Endothelial cell of umbilical vein (primary cell): ENCODE measurements at regions not wholly inside any gene's neighbourhood (a gene's known extent, or its start where the extent isn't known, plus 50 kb on each side); places are given as distances from the start of the nearest gene placed in this dataset.

Source experiments
- BruUV-seq: library from RNA; stranded (reverse); fragments of 400-500 nt; replicated peaks from 2 replicates; lab custom pipeline; 2021; lab: Mats Ljungman, UMichigan
- CTCF ChIA-PET: fragments of 300-600, 350-600 bp; sonication (Branson Sonifier 250); formaldehyde crosslinking; loops from one replicate; lab custom pipeline; 2021; ENCODE audit warnings: antibody characterized with exemption, inconsistent platforms; lab: Charles Lee
- POLR2A ChIA-PET: fragments of 300-600, 350-600 bp; sonication (Branson Sonifier 250); formaldehyde crosslinking; loops from one replicate; lab custom pipeline; 2021; ENCODE audit warnings: antibody characterized with exemption, inconsistent platforms; lab: Charles Lee
- DNase-seq: peaks from one replicate; pipeline ENCODE4 v3.0.0-alpha.2; 2011; ENCODE audit warnings: low read depth, low spot score
- FAIRE-seq: peaks from 2 replicates; lab custom pipeline; 2011; peaks lifted over from hg19 to GRCh38; lab: Jason Lieb, UNC
- H2AFZ ChIP-seq: 2 replicates; pipeline ENCODE4 v1.6.0; 2012; ENCODE audit warnings: low read depth, low read length, control low read depth, inconsistent platforms
- H3K27ac ChIP-seq: 2 replicates; pipeline ENCODE4 v1.5.1; 2011; ENCODE audit warnings: low read depth, mild to moderate bottlenecking, control low read depth, low read length, moderate library complexity; ENCODE audit not compliant: insufficient read depth
- H3K27me3 ChIP-seq, 2 experiments: 2 replicates each; pipeline versions ENCODE4 v1.6.0 to v1.6.1; 2011; ENCODE audit warnings: low read length in 2 of 2, mixed read lengths in 1 of 2; ENCODE audit not compliant: control insufficient read depth in 2 of 2, insufficient read depth in 2 of 2
- H3K36me3 ChIP-seq, 2 experiments: 2 replicates in 1 of 2; 3 replicates in 1 of 2; pipeline ENCODE4 v1.5.1; 2011; ENCODE audit warnings: low read length in 2 of 2, mild to moderate bottlenecking in 1 of 2, moderate library complexity in 1 of 2; ENCODE audit not compliant: control insufficient read depth in 2 of 2, insufficient read depth in 2 of 2; ENCODE audit errors: extremely low read depth in 1 of 2
- H3K4me1 ChIP-seq: 3 replicates; pipeline ENCODE4 v1.5.1; 2011; ENCODE audit warnings: mild to moderate bottlenecking, low read length; ENCODE audit not compliant: control insufficient read depth, insufficient read depth; ENCODE audit errors: extremely low read depth
- H3K4me2 ChIP-seq: 2 replicates; pipeline ENCODE4 v1.6.1; 2011; ENCODE audit warnings: low read length, control low read depth, mixed read lengths; ENCODE audit not compliant: insufficient read depth
- H3K4me3 ChIP-seq, 3 experiments: fragments of 200-600 bp in 1 of 3; sonication (generic), shearing (Covaris generic) in 1 of 3; replicated peaks in 1 of 3; 2 replicates each; pipeline ENCODE4 v1.5.1; 2011 to 2016; ENCODE audit warnings: control low read depth in 3 of 3, low read length in 3 of 3, mild to moderate bottlenecking in 2 of 3, inconsistent platforms in 1 of 3, low read depth in 1 of 3, moderate library complexity in 1 of 3; ENCODE audit not compliant: insufficient read depth in 1 of 3
- H3K79me2 ChIP-seq: 2 replicates; pipeline ENCODE4 v1.6.0; 2012; ENCODE audit warnings: low read length, inconsistent platforms; ENCODE audit not compliant: control insufficient read depth, insufficient read depth
- H3K9ac ChIP-seq: replicated peaks from 2 replicates; pipeline ENCODE3; 2011; ENCODE audit warnings: low read length, control low read depth; ENCODE audit not compliant: insufficient read depth; ENCODE audit errors: extremely low read depth
- H3K9me1 ChIP-seq: replicated peaks from 3 replicates; pipeline ENCODE4 v1.6.0; 2011; ENCODE audit warnings: mild to moderate bottlenecking, low read length; ENCODE audit not compliant: control insufficient read depth, insufficient read depth; ENCODE audit errors: extremely low read depth
- H3K9me3 ChIP-seq: replicated peaks from 2 replicates; pipeline ENCODE4 v1.5.1; 2012; ENCODE audit warnings: low read length, inconsistent platforms; ENCODE audit not compliant: control insufficient read depth, insufficient read depth
- H4K20me1 ChIP-seq: replicated peaks from 2 replicates; pipeline ENCODE3; 2011; ENCODE audit warnings: mild to moderate bottlenecking, low read length; ENCODE audit not compliant: control insufficient read depth, insufficient read depth; ENCODE audit errors: extremely low read depth
- EZH2 ChIP-seq: IDR thresholded peaks from 2 replicates; pipeline ENCODE4 v1.6.1; 2012; ENCODE audit warnings: borderline replicate concordance, low read depth, mild to moderate bottlenecking, moderate library complexity, low read length, inconsistent platforms; ENCODE audit not compliant: severe bottlenecking
- FOS ChIP-seq: IDR thresholded peaks from 2 replicates; pipeline ENCODE4 v1.6.1; 2011; ENCODE audit warnings: mild to moderate bottlenecking, low read length, moderate library complexity, borderline replicate concordance; ENCODE audit not compliant: insufficient read depth
- GATA2 ChIP-seq: IDR thresholded peaks from 2 replicates; pipeline ENCODE4 v1.7.0; 2011; ENCODE audit warnings: low read depth, mild to moderate bottlenecking, moderate library complexity, mixed read lengths, low read length; ENCODE audit not compliant: insufficient read length, insufficient read depth
- JUN ChIP-seq: IDR thresholded peaks from 2 replicates; pipeline ENCODE4 v1.6.1; 2011; ENCODE audit warnings: borderline replicate concordance, low read depth; ENCODE audit not compliant: insufficient read length, insufficient read depth
- MYC ChIP-seq: IDR thresholded peaks from one replicate; pipeline ENCODE4 v1.6.1; 2011; ENCODE audit warnings: mild to moderate bottlenecking, low read depth, low read length
- POLR2A ChIP-seq: IDR thresholded peaks from 2 replicates; pipeline ENCODE4 v1.6.1; 2012; ENCODE audit warnings: low read depth, mild to moderate bottlenecking, control low read depth, low read length
- POLR2AphosphoS5 ChIP-seq: IDR thresholded peaks from 2 replicates; pipeline ENCODE4 v1.6.1; 2012; ENCODE audit warnings: low read depth, mild to moderate bottlenecking, control low read depth, low read length, moderate library complexity; ENCODE audit not compliant: insufficient read depth
- dilution Hi-C: fragments of 300-500 bp; cut with MboI; formaldehyde crosslinking; loops from one replicate; pipeline ENCODE4 v1.15.0; 2019; ENCODE audit warnings: low sequenced_read_pairs; ENCODE audit not compliant: extremely low pct_ligation_motif_present
- intact Hi-C: fragments of 100-400 bp; cut with micrococcal nuclease; formaldehyde crosslinking; loops from one replicate; pipeline ENCODE4 v1.10.0; 2022
- TF ChIP-seq, protein P1 (sequence below): IDR thresholded peaks from 2 replicates; pipeline ENCODE4 v1.6.1; 2011; ENCODE audit not compliant: insufficient read depth, insufficient read length
- TF ChIP-seq, protein P2 (sequence below), 2 donors: IDR thresholded peaks; 1 replicate in 1 of 2; 2 replicates in 1 of 2; pipeline ENCODE4 v1.5.1; 2011; ENCODE audit warnings: low read length in 2 of 2, mild to moderate bottlenecking in 2 of 2, moderate library complexity in 2 of 2, control low read depth in 1 of 2, inconsistent platforms in 1 of 2, low read depth in 1 of 2; ENCODE audit not compliant: insufficient read depth in 1 of 2; ENCODE audit errors: extremely low read depth in 1 of 2

DNA sequence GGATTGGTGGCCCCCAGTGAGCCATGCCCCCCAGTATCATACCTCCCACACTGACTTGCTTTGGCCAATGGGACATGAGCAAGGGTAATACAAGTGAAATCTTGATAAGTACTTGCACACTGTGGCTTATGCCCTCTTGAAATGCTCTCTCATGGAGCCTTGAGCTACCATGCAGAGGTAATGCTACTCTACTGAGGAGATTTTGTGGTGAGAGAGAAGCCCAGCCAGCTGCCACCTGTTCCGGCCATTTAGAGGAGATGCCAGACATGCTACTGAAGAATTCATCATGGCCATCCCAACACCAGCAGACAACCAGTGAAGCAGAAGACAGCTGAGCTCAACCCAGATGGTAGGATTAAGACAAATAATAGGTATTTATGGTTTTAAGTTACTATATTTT, 299.5 kb downstream of the MEF2C start:
- Histone ChIP-seq H4K20me1 (no peaks in the 10 kb centered on the region), H3K9me1 (no peaks in the 10 kb centered on the region), H3K79me2 (no peaks in the 10 kb centered on the region), H2AFZ (no peak overlapping the region), H3K36me3 (no peaks in the 10 kb centered on the region), H3K4me1 (no peaks in the 10 kb centered on the region), H3K27ac (no peak overlapping the region), H3K9me3 (no peaks in the 10 kb centered on the region), H3K4me3 (no peak overlapping the region), H3K9ac (no peak overlapping the region), H3K27me3 (no peaks in the 10 kb centered on the region), H3K4me2 (no peak overlapping the region)
- no peak for TF ChIP-seq FOS
- TF ChIP-seq GATA2: no peak
- TF ChIP-seq, protein P1, sequence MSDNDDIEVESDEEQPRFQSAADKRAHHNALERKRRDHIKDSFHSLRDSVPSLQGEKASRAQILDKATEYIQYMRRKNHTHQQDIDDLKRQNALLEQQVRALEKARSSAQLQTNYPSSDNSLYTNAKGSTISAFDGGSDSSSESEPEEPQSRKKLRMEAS: no peak
- TF ChIP-seq, protein P2, sequence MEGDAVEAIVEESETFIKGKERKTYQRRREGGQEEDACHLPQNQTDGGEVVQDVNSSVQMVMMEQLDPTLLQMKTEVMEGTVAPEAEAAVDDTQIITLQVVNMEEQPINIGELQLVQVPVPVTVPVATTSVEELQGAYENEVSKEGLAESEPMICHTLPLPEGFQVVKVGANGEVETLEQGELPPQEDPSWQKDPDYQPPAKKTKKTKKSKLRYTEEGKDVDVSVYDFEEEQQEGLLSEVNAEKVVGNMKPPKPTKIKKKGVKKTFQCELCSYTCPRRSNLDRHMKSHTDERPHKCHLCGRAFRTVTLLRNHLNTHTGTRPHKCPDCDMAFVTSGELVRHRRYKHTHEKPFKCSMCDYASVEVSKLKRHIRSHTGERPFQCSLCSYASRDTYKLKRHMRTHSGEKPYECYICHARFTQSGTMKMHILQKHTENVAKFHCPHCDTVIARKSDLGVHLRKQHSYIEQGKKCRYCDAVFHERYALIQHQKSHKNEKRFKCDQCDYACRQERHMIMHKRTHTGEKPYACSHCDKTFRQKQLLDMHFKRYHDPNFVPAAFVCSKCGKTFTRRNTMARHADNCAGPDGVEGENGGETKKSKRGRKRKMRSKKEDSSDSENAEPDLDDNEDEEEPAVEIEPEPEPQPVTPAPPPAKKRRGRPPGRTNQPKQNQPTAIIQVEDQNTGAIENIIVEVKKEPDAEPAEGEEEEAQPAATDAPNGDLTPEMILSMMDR (IDR thresholded peaks at IDR 0.05; ENCODE audit: extremely low read depth in 1 of 2, insufficient read depth in 1 of 2, low read depth in 1 of 2, low read length in 2 of 2): no peak
- TF ChIP-seq POLR2A: no peak
- TF ChIP-seq POLR2AphosphoS5: no peak
- TF ChIP-seq JUN: no peak
- TF ChIP-seq EZH2: no peak
- TF ChIP-seq MYC: no peak
- ChIA-PET POLR2A (no interaction called here), CTCF (interaction anchor here (1.7 kb wide), 1 partner anchor 80 kb away, joined by 3 read pairs; no protein-coding TSS in a partner anchor)
- no TSS peak for BruUV-seq
- dilution Hi-C loops: no loop called here
- DNase-seq: no peak
- FAIRE-seq: no peak
- intact Hi-C loops: no loop called here
